ENCODE measurements at regions not wholly inside any gene's neighbourhood (a gene's known extent, or its start where the extent isn't known, plus 50 kb on each side); places are given as distances from the start of the nearest gene placed in this dataset.
"Not testable (repeated sequence)": the region's sequence is repeated elsewhere in the genome, so short reads cannot be mapped to it uniquely, and the experiment has no call there.

DNA sequence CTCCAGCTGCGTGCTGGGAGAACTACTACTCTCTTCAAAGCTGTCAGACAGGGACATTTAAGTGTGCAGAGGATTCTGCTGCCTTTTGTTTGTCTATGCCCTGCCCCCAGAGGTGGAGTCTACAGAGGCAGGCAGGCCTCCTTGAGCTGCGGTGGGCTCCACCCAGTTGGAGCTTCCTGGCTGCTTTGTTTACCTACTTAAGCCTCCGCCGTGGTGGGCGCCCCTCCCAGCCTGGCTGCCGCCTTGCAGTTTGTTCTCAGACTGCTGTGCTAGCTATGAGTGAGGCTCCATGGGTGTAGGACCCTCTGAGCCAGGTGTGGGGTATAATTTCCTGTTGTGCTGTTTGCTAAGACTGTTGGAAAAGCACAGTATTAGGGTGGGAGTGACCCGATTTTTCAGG is 49.9 kb upstream of the ABCD2 start:
- TF ChIP-seq, protein P1, sequence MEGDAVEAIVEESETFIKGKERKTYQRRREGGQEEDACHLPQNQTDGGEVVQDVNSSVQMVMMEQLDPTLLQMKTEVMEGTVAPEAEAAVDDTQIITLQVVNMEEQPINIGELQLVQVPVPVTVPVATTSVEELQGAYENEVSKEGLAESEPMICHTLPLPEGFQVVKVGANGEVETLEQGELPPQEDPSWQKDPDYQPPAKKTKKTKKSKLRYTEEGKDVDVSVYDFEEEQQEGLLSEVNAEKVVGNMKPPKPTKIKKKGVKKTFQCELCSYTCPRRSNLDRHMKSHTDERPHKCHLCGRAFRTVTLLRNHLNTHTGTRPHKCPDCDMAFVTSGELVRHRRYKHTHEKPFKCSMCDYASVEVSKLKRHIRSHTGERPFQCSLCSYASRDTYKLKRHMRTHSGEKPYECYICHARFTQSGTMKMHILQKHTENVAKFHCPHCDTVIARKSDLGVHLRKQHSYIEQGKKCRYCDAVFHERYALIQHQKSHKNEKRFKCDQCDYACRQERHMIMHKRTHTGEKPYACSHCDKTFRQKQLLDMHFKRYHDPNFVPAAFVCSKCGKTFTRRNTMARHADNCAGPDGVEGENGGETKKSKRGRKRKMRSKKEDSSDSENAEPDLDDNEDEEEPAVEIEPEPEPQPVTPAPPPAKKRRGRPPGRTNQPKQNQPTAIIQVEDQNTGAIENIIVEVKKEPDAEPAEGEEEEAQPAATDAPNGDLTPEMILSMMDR (optimal IDR thresholded peaks at IDR 0.05 in 1 of 3, IDR thresholded peaks at IDR 0.05 in 1 of 3, conservative IDR thresholded peaks at IDR 0.05 in 1 of 3; ENCODE audit: extremely low read depth in 1 of 3, insufficient read depth in 2 of 3, low read length in 3 of 3) = not testable (repeated sequence)
- TF ChIP-seq EZH2 (IDR thresholded peaks at IDR 0.05; ENCODE audit: low read length) = not testable (repeated sequence)
